ENCODE measurements at regions not wholly inside any gene's neighbourhood (a gene's known extent, or its start where the extent isn't known, plus 50 kb on each side); places are given as distances from the start of the nearest gene placed in this dataset. TPM values are rescaled to one million over a fixed set of nuclear protein-coding genes. Genes with fewer than 3 reads are reported as not detected.

GRCh38 chr2:198213253-198213652, 408.9 kb downstream of the PLCL1 start:
- TF ChIP-seq CTCF (IDR thresholded peaks at IDR 0.05; ENCODE audit: insufficient read depth, low read length): no peak
- DNase-seq (ENCODE audit: low read depth): no peak
- H3K4me3 ChIP-seq (ENCODE audit: low read depth, low read length): no peak overlapping the region

- TF ChIP-seq CTCF (IDR thresholded peaks at IDR 0.05; ENCODE audit: insufficient read depth, low read length): no peak
- DNase-seq (ENCODE audit: low read depth): no peak
- H3K4me3 ChIP-seq (ENCODE audit: low read depth, low read length): no peak overlapping the region
These were observed 407.3 kb downstream of the PLCL1 start for GRCh38 chr2:198211706-198212105.

DNA sequence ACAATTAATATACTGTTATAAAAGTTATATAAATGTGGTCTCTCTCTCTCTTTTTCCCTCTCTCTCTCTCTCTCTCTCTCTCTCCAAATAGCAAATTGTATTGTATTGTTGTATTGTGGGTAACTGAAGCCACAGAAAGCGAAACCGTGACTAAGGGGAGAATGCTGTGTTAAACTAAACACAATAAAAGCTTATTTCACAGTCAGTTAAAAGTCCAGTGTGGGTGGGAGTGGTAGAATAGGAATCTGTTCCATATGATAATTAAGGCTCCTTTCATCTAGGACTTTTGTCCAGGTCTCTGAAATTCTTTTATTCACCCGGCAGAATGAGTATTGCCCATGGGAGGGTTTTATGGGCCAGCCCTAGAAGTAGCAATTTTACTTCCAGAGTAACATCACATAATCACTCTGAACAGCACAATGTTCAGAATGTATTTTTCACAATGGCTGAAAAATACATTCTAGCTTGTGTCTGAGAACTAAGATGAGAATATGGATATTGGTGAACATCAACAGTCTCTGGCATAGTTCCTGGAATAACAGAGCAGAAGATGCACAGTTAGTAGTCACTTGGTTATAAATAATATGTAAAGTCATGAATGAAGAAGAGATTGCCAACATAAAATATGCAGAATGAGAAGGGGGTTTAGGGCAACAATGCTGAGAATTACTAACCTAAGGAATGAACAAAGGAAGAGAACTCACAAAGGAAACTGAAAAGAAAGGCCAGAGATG, 399.1 kb downstream of the PLCL1 start:
- no peak for DNase-seq (ENCODE audit: low read depth)
- no peak for TF ChIP-seq CTCF (IDR thresholded peaks at IDR 0.05; ENCODE audit: insufficient read depth, low read length)

More for the DNA sequence above, 399.1 kb downstream of the PLCL1 start:
- no peak overlapping the region for H3K4me3 ChIP-seq (ENCODE audit: low read depth, low read length)

Small RNA genes in the stretch of these regions (small RNA-seq; reads per million reads assigned to genes)
- not detected for gene RNU7-147P

Measured in fibroblast of the aortic adventitia (primary cell).